Vagina (tissue), 2 donors: ENCODE measurements at regions not wholly inside any gene's neighbourhood (a gene's known extent, or its start where the extent isn't known, plus 50 kb on each side); places are given as distances from the start of the nearest gene placed in this dataset.

ENCODE experiments used
- DNase-seq, 2 donors: peaks; one replicate each; pipeline ENCODE4 v3.0.0-alpha.2; 2017; ENCODE audit errors: extremely low spot score in 2 of 2
- H3K27ac ChIP-seq: fragments of 200-600 bp; sonication (generic); one replicate; pipeline ENCODE4 v1.5.1; 2019
- H3K27me3 ChIP-seq: fragments of 200-600 bp; sonication (generic); one replicate; pipeline ENCODE4 v1.5.1; 2019
- H3K36me3 ChIP-seq, 2 donors: fragments of 200-600 bp; sonication (generic); one replicate each; pipeline ENCODE4 v1.5.1; 2017 to 2019
- H3K4me1 ChIP-seq: fragments of 200-600 bp; sonication (generic); one replicate; pipeline ENCODE4 v1.5.1; 2019
- H3K4me3 ChIP-seq, 2 donors: fragments of 200-600 bp; sonication (generic); 1 replicate in 1 of 2; 2 replicates in 1 of 2; pipeline ENCODE4 v1.5.1; 2016 to 2019
- H3K9me3 ChIP-seq: fragments of 200-600 bp; sonication (generic); one replicate; pipeline ENCODE4 v1.5.1; 2019
- CTCF ChIP-seq, 3 experiments: fragments of 450-650 bp in 2 of 3; fragments of 200-600 bp in 1 of 3; sonication (generic) in 1 of 3; IDR thresholded peaks; one replicate each; pipeline ENCODE4 v1.5.1; 2017 to 2019; ENCODE audit warnings: antibody characterized with exemption in 3 of 3, mild to moderate bottlenecking in 2 of 3, moderate library complexity in 2 of 3
- POLR2A ChIP-seq, 2 donors: fragments of 450-650 bp; IDR thresholded peaks; one replicate each; pipeline ENCODE4 v1.6.1; 2017; ENCODE audit warnings: antibody characterized with exemption in 2 of 2, mild to moderate bottlenecking in 2 of 2, moderate library complexity in 2 of 2
- POLR2AphosphoS5 ChIP-seq, 2 donors: sonication (generic); formaldehyde crosslinking; IDR thresholded peaks; one replicate each; pipeline ENCODE4 v1.9.0; 2017; ENCODE audit warnings: antibody characterized with exemption in 2 of 2, mild to moderate bottlenecking in 2 of 2, low read depth in 1 of 2; ENCODE audit not compliant: insufficient read depth in 1 of 2
- intact Hi-C: fragments of 100-400 bp; cut with DNase I; formaldehyde crosslinking; loops from one replicate; pipeline ENCODE4 v1.15.1; 2023

DNA sequence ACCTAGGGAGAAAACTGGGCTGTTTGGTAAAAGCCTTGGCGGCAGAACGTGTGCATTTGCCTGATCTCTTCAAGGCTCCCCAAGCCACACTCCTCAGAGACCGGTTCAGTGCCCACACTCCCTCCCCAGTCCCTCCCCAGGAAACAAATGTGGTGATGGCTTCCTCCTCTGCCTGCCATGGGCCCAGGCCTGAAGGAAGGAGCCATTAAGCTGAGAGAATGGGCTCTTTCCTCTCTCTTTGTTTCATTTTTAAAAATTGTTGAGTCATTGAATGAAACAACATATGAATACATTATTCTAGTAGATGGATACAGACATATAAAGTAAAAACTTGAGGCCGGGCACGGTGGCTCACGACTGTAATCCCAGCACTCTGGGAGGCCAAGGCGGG is 50.6 kb upstream of the YWHAQ start:
- no peaks in the 10 kb centered on the region for H3K9me3 ChIP-seq
- TF ChIP-seq POLR2AphosphoS5 (IDR thresholded peaks at IDR 0.05; ENCODE audit: insufficient read depth in 1 of 2, low read depth in 1 of 2) (no peak), CTCF (IDR thresholded peaks at IDR 0.05) (no peak), POLR2A (IDR thresholded peaks at IDR 0.05) (no peak)
- H3K4me1 ChIP-seq, result no peaks in the 10 kb centered on the region
- no peak overlapping the region for H3K27ac ChIP-seq
- no peaks in the 10 kb centered on the region for H3K36me3 ChIP-seq
- no peak overlapping the region for H3K4me3 ChIP-seq
- no peaks in the 10 kb centered on the region for H3K27me3 ChIP-seq
- no peak for DNase-seq
- intact Hi-C loops, result no loop called here

DNA sequence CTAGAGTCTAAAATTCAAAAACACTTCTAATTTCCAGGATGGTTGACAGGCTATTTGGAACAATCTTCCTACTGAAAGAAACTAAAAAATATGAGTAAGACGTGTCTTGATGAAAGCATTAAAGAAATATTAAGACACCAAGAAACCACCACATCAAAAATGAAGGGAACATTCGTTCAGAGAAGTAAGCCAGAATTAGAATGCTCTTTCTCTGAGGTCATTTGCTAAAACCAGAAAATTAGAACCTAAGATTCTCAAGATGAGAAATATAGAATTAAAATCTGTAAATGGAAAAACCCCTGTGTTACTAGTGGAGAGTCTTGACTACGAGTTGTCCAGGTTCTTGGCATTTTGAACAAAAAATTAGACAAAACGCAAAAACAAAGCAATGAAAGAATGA is 54.8 kb upstream of the YWHAQ start:
- TF ChIP-seq POLR2A (IDR thresholded peaks at IDR 0.05) (no peak), CTCF (IDR thresholded peaks at IDR 0.05) (no peak), POLR2AphosphoS5 (IDR thresholded peaks at IDR 0.05; ENCODE audit: insufficient read depth in 1 of 2, low read depth in 1 of 2) (no peak)
- intact Hi-C loops, result no loop called here
- H3K4me1 ChIP-seq, result no peaks in the 10 kb centered on the region
- no peak for DNase-seq
- no peaks in the 10 kb centered on the region for H3K36me3 ChIP-seq
- no peak overlapping the region for H3K4me3 ChIP-seq
- no peaks in the 10 kb centered on the region for H3K9me3 ChIP-seq
- H3K27ac ChIP-seq, result no peak overlapping the region
- H3K27me3 ChIP-seq, result no peaks in the 10 kb centered on the region

GRCh38 chr2:9686061-9686460 is 55.3 kb upstream of the YWHAQ start:
- Histone ChIP-seq H3K36me3 (no peaks in the 10 kb centered on the region), H3K4me1 (no peaks in the 10 kb centered on the region), H3K9me3 (no peaks in the 10 kb centered on the region), H3K4me3 (no peak overlapping the region), H3K27me3 (no peaks in the 10 kb centered on the region), H3K27ac (no peak overlapping the region)
- TF ChIP-seq CTCF (IDR thresholded peaks at IDR 0.05), result no peak
- TF ChIP-seq POLR2AphosphoS5 (IDR thresholded peaks at IDR 0.05; ENCODE audit: insufficient read depth in 1 of 2, low read depth in 1 of 2), result no peak
- no peak for TF ChIP-seq POLR2A (IDR thresholded peaks at IDR 0.05)
- intact Hi-C loops, result no loop called here
- no peak for DNase-seq

DNA sequence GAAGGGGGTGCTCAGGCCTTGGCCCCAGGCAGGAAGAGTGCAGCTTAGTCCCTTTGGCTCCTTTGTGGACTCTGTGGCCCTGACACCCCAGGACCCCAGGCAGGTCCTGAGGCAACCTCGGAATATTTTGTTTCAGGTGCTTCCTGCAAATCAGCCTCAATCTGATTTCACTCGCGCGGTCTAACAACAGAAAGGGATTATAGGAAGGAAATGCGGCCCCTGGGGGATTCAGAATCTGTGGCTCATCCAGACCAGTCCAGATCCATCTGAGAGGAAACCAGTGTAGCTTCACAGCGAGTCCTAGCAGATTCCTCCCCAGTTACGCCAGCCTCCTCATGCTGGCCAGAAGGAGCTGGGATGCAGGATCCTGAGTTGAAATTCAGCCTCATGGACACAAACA is 59.5 kb upstream of the YWHAQ start:
- TF ChIP-seq POLR2AphosphoS5 (IDR thresholded peaks at IDR 0.05; ENCODE audit: insufficient read depth in 1 of 2, low read depth in 1 of 2) (no peak), CTCF (IDR thresholded peaks at IDR 0.05) (no peak), POLR2A (IDR thresholded peaks at IDR 0.05) (no peak)
- intact Hi-C loops, result no loop called here
- no peak overlapping the region for H3K27ac ChIP-seq
- peaks cover 15% of the 10 kb centered on the region for H3K4me1 ChIP-seq
- H3K36me3 ChIP-seq, result no peaks in the 10 kb centered on the region
- no peak overlapping the region for H3K4me3 ChIP-seq
- no peaks in the 10 kb centered on the region for H3K27me3 ChIP-seq
- no peaks in the 10 kb centered on the region for H3K9me3 ChIP-seq
- no peak for DNase-seq

- Histone ChIP-seq H3K27me3 (no peaks in the 10 kb centered on the region), H3K4me3 (no peak overlapping the region), H3K36me3 (no peaks in the 10 kb centered on the region), H3K4me1 (peaks cover 15% of the 10 kb centered on the region), H3K27ac (no peak overlapping the region), H3K9me3 (no peaks in the 10 kb centered on the region)
- no peak for TF ChIP-seq POLR2A (IDR thresholded peaks at IDR 0.05)
- TF ChIP-seq CTCF (IDR thresholded peaks at IDR 0.05), result no peak
- TF ChIP-seq POLR2AphosphoS5 (IDR thresholded peaks at IDR 0.05; ENCODE audit: insufficient read depth in 1 of 2, low read depth in 1 of 2), result no peak
- intact Hi-C loops, result no loop called here
- no peak for DNase-seq
Observed at GRCh38 chr2:9690716-9691498, 60.1 kb upstream of the YWHAQ start.
